AG04450 (cell line): ENCODE measurements at regions not wholly inside any gene's neighbourhood (a gene's known extent, or its start where the extent isn't known, plus 50 kb on each side); places are given as distances from the start of the nearest gene placed in this dataset.

Experiments
- CTCF ChIA-PET: fragments of 300-600, 350-600 bp; formaldehyde crosslinking; extraction: SDS; loops from one replicate; lab custom pipeline; 2022; ENCODE audit warnings: antibody characterized with exemption, inconsistent platforms; lab: Charles Lee
- POLR2A ChIA-PET: fragments of 350-600 bp; formaldehyde crosslinking; extraction: SDS; loops from one replicate; lab custom pipeline; 2021; ENCODE audit warnings: antibody characterized with exemption, inconsistent platforms; lab: Yijun Ruan, JAX
- DNase-seq: peaks from one replicate; pipeline ENCODE4 v3.0.0-alpha.2; 2011; ENCODE audit warnings: low read depth, low spot score
- H3K27ac ChIP-seq: one replicate; pipeline ENCODE4 v1.5.1; 2012; ENCODE audit warnings: low read depth, low read length, control low read depth
- H3K27me3 ChIP-seq: one replicate; pipeline ENCODE4 v1.6.0; 2012; ENCODE audit warnings: low read length; ENCODE audit not compliant: control insufficient read depth, insufficient read depth
- H3K4me3 ChIP-seq: 2 replicates; pipeline ENCODE4 v1.5.1; 2011; ENCODE audit warnings: mild to moderate bottlenecking, low read depth, low read length, control low read depth
- H3K9me3 ChIP-seq: 2 replicates; pipeline ENCODE4 v1.5.1; 2012; ENCODE audit warnings: low read length; ENCODE audit not compliant: control insufficient read depth, insufficient read depth
- CTCF ChIP-seq: IDR thresholded peaks from 2 replicates; pipeline ENCODE4 v1.5.1; 2011; ENCODE audit warnings: low read depth, low read length, control low read depth, inconsistent platforms

- ChIA-PET POLR2A (no interaction called here), CTCF (interaction anchor here (0.6 kb wide), 1 partner anchor 48 kb away, joined by 3 read pairs; no protein-coding TSS in a partner anchor)
- H3K4me3 ChIP-seq: no peak overlapping the region
- DNase-seq: no peak
- no peaks in the 10 kb centered on the region for H3K9me3 ChIP-seq
- no peak for TF ChIP-seq CTCF
- no peak overlapping the region for H3K27ac ChIP-seq
- no peaks in the 10 kb centered on the region for H3K27me3 ChIP-seq
These were observed 147.4 kb upstream of the FTMT start for GRCh38 chr5:121704291-121704690.

GRCh38 chr5:121706686-121707085, 145.0 kb upstream of the FTMT start:
- no peak overlapping the region for H3K4me3 ChIP-seq
- CTCF ChIA-PET: no interaction called here
- no peak for TF ChIP-seq CTCF
- no peak for DNase-seq
- POLR2A ChIA-PET: no interaction called here
- H3K27me3 ChIP-seq: no peaks in the 10 kb centered on the region
- H3K9me3 ChIP-seq: no peaks in the 10 kb centered on the region
- no peak overlapping the region for H3K27ac ChIP-seq

- CTCF ChIA-PET: no interaction called here
- no peak for TF ChIP-seq CTCF
- Histone ChIP-seq H3K9me3 (no peaks in the 10 kb centered on the region), H3K27ac (no peak overlapping the region), H3K27me3 (no peaks in the 10 kb centered on the region), H3K4me3 (no peak overlapping the region)
- POLR2A ChIA-PET: no interaction called here
- no peak for DNase-seq
These were observed 144.5 kb upstream of the FTMT start for GRCh38 chr5:121707178-121707577.

GRCh38 chr5:121711416-121711815, 140.3 kb upstream of the FTMT start:
- DNase-seq: no peak
- no peak for TF ChIP-seq CTCF
- CTCF ChIA-PET: no interaction called here
- H3K27ac ChIP-seq: no peak overlapping the region
- H3K27me3 ChIP-seq: no peaks in the 10 kb centered on the region
- H3K4me3 ChIP-seq: no peak overlapping the region
- no peaks in the 10 kb centered on the region for H3K9me3 ChIP-seq
- POLR2A ChIA-PET: no interaction called here

GRCh38 chr5:121719255-121719654, 132.4 kb upstream of the FTMT start:
- no peaks in the 10 kb centered on the region for H3K9me3 ChIP-seq
- ChIA-PET CTCF (no interaction called here), POLR2A (no interaction called here)
- DNase-seq: no peak
- H3K27me3 ChIP-seq: no peaks in the 10 kb centered on the region
- no peak overlapping the region for H3K4me3 ChIP-seq
- TF ChIP-seq CTCF: no peak
- no peak overlapping the region for H3K27ac ChIP-seq
